ENCODE measurements at regions not wholly inside any gene's neighbourhood (a gene's known extent, or its start where the extent isn't known, plus 50 kb on each side); places are given as distances from the start of the nearest gene placed in this dataset.
A peak's percentile ranks its signal among the peaks of the same experiment; 100 is the strongest.

DNA sequence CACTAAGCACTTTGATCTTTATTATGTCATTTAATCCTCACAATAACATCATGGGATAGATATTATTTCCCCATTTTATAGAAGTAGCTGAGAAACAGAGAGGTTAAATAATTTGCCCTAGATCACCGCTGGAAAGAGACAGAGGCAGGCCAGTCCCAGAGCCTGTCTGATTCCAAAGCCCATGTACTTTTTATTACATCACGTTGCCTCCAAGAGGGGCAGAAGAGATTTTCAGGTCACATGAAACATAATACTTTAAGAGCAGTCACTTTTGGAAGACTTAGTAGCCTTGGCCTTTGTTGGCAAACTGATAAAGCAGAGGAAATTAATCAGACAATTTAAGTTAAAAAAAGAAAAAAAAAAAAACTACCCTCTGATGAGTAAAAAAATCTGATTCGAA, 200.2 kb upstream of the ARHGAP20 start:
- DNase-seq: no peak

DNA sequence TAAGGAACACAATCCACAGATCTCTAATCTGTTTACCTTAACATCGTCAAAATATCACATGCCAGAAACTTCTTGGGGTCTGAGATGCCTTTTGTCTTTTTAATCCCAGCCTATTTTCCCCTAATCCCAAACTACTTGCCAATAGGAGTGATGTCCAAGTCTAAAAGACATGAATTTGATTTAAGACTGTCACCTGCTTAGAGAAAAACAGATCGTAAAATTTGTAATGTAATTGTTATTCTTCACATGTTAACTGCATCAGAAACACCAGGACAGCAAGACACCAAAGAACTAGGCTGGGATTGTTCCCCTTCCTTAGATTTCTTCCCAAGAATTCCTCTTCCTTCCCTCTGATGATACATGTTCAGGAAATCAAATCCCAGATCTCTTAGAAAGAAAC, 198.1 kb upstream of the ARHGAP20 start:
- DNase-seq: no peak

DNA sequence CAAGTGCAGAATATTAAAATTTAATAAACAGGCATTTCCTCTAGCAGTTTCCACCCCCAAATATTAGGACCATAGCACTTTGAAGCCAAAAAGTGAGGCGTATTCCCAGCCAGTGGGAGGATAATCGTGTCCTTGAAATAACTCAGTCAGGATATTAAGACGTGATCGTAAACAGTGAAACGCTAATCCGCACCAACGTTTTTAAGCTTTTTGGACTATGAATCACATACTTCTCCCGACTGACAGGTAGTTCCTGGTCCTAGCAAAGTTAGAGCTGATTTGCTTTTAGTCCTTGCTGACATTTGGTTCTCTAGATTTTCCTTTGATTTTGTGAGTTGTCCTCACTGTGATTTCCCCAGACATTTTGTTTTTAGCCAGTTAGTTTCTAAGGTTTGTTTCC, 197.1 kb upstream of the ARHGAP20 start:
- no peak for DNase-seq

- no peak for DNase-seq
Observed at GRCh38 chr11:110908401-110909105, 196.3 kb upstream of the ARHGAP20 start.

GRCh38 chr11:110907629-110908028, 195.4 kb upstream of the ARHGAP20 start:
- peak; percentile 60 for DNase-seq

DNA sequence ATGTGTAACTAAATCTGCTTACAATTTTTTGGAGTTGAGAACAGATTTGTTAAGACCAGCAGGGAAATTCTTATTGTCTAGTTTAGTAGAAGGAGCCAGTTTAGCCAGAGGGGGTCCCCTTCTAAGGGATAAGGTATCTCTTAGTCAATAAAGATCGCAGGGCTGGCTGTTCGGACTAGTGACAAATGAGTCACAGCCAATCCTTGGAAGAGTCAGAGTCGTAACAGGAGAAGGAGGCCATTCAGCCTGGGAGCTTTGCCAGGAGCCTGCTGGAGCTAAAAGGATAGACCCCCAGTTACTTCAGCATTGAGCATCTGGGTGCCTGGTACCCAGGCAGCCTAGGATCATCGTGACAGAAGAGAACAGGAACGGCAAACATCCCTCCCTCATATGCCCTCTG, 191.6 kb upstream of the ARHGAP20 start:
- no peak for DNase-seq

- no peak for DNase-seq
Observed at GRCh38 chr11:110903378-110903777, 191.1 kb upstream of the ARHGAP20 start.

- DNase-seq: no peak
Observed at GRCh38 chr11:110901441-110901840, 189.2 kb upstream of the ARHGAP20 start.

DNA sequence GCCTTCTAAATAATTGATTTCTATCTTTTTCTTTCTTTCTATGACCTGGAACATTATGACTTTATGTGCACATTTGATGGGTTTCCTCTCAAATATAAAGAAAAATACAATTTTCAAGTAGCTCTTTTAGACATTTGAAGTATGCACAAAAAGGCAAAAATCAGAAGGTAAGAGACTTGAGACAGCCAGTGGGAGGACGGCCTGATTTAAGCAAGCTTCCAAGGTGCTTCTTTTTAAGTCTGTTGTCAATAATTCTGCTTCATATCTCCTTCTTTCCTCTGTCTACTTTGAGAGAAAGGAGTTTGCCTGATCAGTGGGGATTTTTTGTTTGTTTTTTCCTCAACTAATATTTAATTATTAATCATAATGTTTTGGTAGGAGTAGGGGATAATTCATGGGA, 188.2 kb upstream of the ARHGAP20 start:
- no peak for DNase-seq

- DNase-seq: no peak
Observed at GRCh38 chr11:110897035-110897434, 184.8 kb upstream of the ARHGAP20 start.

- no peak for DNase-seq
Observed at GRCh38 chr11:110896358-110896757, 184.1 kb upstream of the ARHGAP20 start.

GRCh38 chr11:110894224-110894623, 182.0 kb upstream of the ARHGAP20 start:
- DNase-seq: no peak

GRCh38 chr11:110892741-110893285, 180.6 kb upstream of the ARHGAP20 start:
- no peak for DNase-seq

- DNase-seq: no peak
Observed at GRCh38 chr11:110891411-110891810, 179.2 kb upstream of the ARHGAP20 start.

GRCh38 chr11:110890995-110891394, 178.8 kb upstream of the ARHGAP20 start:
- no peak for DNase-seq

GRCh38 chr11:110886288-110886970, 174.2 kb upstream of the ARHGAP20 start:
- DNase-seq: no peak

- no peak for DNase-seq
Observed at GRCh38 chr11:110883256-110883655, 171.0 kb upstream of the ARHGAP20 start.

DNA sequence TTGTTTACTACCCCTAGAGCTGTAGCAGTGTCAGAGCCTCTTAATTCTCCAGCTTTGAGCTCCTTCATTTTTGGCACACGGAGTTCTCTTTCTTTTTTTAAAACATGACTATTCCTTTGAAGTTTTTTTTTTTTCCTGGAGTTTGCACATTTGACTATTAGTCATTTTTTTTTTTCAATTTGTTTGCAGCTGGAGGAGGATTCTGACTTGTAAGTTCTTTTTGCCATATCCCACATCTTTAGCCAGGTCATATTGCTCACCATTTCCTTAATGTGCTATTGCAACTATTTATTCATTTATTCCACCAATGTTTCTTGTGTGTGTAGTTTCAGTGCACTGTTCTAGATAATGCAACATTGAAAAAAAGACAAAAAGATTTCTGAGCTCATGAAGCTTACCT, 166.3 kb upstream of the ARHGAP20 start:
- DNase-seq: no peak

DNA sequence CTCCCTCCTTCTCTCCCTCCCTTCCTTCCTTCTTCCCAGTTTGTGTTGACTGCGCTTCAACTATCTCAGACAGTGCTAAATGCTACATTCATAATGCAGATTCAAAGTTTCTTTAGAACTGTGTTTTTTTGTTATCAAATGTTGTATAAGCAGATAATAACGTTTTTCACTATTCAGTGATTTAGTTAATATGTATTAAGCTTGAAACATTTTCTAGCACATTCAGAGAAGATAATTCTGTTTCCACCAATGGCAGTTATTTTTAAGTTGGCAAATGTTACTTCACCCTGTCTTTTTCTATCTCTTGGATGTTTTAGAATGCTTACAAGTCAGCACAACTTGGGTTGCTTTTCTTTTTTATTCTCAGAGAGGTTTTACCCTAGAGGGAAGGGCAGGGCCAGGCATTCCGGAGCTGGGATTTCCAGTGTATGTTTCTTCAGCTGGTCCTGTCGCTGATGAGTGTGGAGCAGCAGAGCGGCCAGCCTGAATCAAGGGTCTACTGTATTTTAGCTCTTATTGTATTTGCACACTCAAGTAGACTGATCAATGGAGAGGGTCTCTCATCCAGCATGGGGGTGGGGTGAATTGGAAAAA, 162.3 kb upstream of the ARHGAP20 start:
- no peak for DNase-seq

- DNase-seq: no peak
Observed at GRCh38 chr11:110873975-110874374, 161.7 kb upstream of the ARHGAP20 start.

DNA sequence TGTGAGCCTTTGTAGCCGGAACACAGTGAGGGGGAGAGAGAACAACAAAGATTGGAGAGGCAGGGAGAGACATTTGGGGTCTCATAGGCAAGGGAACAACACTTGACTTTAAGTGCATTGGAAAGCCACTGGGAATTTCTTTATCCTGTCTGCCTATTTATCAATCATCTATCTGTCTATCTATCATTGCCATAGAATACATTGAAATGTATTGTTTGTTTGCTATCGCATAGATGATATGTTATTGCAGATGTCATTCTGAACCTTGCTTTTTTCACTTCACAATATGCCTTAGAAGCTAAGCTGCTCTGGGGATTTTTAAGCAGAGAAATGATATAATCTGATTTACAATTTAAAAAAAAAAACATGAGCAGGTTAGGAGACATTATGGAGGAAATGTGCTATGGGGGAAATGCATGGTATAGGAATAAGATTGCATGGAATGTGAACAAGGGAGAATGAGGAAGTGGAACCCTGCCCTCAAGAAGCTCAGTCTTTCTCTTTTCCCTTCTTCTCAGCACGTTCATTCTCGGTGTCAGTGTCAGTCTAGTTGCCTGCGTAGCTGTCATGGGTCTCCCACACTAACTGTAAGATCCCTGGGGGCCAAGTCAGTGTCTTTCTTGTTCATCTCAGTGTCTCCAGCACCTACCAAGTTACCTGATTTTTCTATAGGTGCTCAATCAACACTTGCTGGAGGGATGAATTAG, 158.7 kb upstream of the ARHGAP20 start:
- no peak for DNase-seq

DNA sequence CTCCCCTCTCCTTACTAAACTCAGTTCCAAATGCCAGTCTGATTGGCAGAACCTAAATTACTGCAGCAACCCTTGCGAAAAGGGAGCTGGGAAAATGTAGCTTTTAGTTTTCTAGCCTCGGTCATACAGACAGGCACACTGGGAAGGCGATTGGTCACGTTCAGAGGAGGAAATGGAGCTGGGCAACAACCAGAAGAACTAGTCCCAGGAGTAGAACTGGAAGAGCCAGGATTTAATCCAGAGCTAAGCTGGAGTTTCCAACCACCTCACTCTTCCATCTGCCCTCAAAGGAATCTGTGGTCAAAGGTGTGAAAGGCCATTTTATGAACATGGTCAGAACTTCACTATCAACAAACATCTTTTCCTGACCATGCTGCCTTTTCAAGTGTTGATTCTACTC, 155.7 kb upstream of the ARHGAP20 start:
- DNase-seq: no peak

- DNase-seq: no peak
Observed at GRCh38 chr11:110866081-110866480, 153.8 kb upstream of the ARHGAP20 start.

Measured in KG1 (cell line).